AG04450 (cell line): ENCODE measurements at regions not wholly inside any gene's neighbourhood (a gene's known extent, or its start where the extent isn't known, plus 50 kb on each side); places are given as distances from the start of the nearest gene placed in this dataset.

Experiments
- CTCF ChIA-PET: fragments of 300-600, 350-600 bp; formaldehyde crosslinking; extraction: SDS; loops from one replicate; lab custom pipeline; 2022; ENCODE audit warnings: antibody characterized with exemption, inconsistent platforms; lab: Charles Lee
- POLR2A ChIA-PET: fragments of 350-600 bp; formaldehyde crosslinking; extraction: SDS; loops from one replicate; lab custom pipeline; 2021; ENCODE audit warnings: antibody characterized with exemption, inconsistent platforms; lab: Yijun Ruan, JAX
- DNase-seq: peaks from one replicate; pipeline ENCODE4 v3.0.0-alpha.2; 2011; ENCODE audit warnings: low read depth, low spot score
- H3K27ac ChIP-seq: one replicate; pipeline ENCODE4 v1.5.1; 2012; ENCODE audit warnings: low read depth, low read length, control low read depth
- H3K27me3 ChIP-seq: one replicate; pipeline ENCODE4 v1.6.0; 2012; ENCODE audit warnings: low read length; ENCODE audit not compliant: control insufficient read depth, insufficient read depth
- H3K4me3 ChIP-seq: 2 replicates; pipeline ENCODE4 v1.5.1; 2011; ENCODE audit warnings: mild to moderate bottlenecking, low read depth, low read length, control low read depth
- H3K9me3 ChIP-seq: 2 replicates; pipeline ENCODE4 v1.5.1; 2012; ENCODE audit warnings: low read length; ENCODE audit not compliant: control insufficient read depth, insufficient read depth
- TF ChIP-seq, protein P1 (sequence below): IDR thresholded peaks from 2 replicates; pipeline ENCODE4 v1.5.1; 2011; ENCODE audit warnings: low read depth, low read length, control low read depth, inconsistent platforms

DNA sequence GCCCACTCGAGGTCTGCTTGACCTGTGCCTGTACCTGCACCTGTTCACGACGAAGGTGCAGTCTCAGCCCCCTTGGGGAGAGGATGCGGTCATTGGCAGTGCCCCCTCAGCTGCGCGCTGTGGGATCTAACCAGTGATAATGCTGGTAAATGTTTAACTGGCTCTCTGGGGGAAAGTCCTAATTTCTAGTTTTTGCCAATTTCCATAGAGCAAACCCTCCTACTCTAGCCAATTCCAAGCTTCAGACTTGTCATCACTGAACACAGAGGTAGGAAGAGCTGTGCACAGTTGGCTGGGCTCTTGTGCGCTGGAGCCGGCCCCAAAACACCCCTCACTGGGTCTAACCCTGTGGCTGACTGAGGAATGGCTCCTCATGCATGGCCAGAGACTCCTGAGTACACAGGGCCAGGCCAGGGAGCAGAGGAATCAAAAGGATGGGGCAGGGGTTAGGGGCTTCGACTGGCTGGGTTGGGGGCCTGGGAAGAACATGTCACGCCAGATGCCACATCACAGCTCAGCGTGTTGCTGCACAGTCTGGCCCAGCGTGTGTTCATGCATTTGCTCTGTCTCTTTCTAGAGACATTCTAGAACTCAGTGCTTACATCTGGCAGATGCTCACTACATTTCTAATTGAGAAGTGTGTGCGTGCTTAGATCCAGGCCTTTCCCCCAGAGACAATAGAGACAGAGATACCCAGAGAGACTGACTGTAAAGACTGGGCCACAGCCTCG, 270.8 kb downstream of the BCOR start:
- no peaks in the 10 kb centered on the region for H3K27me3 ChIP-seq
- no peak for DNase-seq
- no peak overlapping the region for H3K27ac ChIP-seq
- TF ChIP-seq, protein P1, sequence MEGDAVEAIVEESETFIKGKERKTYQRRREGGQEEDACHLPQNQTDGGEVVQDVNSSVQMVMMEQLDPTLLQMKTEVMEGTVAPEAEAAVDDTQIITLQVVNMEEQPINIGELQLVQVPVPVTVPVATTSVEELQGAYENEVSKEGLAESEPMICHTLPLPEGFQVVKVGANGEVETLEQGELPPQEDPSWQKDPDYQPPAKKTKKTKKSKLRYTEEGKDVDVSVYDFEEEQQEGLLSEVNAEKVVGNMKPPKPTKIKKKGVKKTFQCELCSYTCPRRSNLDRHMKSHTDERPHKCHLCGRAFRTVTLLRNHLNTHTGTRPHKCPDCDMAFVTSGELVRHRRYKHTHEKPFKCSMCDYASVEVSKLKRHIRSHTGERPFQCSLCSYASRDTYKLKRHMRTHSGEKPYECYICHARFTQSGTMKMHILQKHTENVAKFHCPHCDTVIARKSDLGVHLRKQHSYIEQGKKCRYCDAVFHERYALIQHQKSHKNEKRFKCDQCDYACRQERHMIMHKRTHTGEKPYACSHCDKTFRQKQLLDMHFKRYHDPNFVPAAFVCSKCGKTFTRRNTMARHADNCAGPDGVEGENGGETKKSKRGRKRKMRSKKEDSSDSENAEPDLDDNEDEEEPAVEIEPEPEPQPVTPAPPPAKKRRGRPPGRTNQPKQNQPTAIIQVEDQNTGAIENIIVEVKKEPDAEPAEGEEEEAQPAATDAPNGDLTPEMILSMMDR, result no peak
- ChIA-PET POLR2A (no interaction called here), CTCF (no interaction called here)
- H3K4me3 ChIP-seq, result no peak overlapping the region
- no peaks in the 10 kb centered on the region; the same call in 1 of the 2 replicates for H3K9me3 ChIP-seq

GRCh38 chrX:39827951-39828350, 269.8 kb downstream of the BCOR start:
- Histone ChIP-seq H3K4me3 (no peak overlapping the region), H3K9me3 (no peaks in the 10 kb centered on the region), H3K27me3 (no peaks in the 10 kb centered on the region), H3K27ac (no peak overlapping the region)
- POLR2A ChIA-PET, result no interaction called here
- no peak for DNase-seq
- CTCF ChIA-PET, result no interaction called here
- TF ChIP-seq, protein P1, result no peak

- ChIA-PET POLR2A (no interaction called here), CTCF (no interaction called here)
- TF ChIP-seq, protein P1, result no peak
- Histone ChIP-seq H3K4me3 (no peak overlapping the region), H3K27me3 (no peaks in the 10 kb centered on the region), H3K27ac (no peak overlapping the region), H3K9me3 (no peaks in the 10 kb centered on the region)
- no peak for DNase-seq
Observed at GRCh38 chrX:39828971-39829370, 268.8 kb downstream of the BCOR start.

GRCh38 chrX:39829965-39830364, 267.8 kb downstream of the BCOR start:
- Histone ChIP-seq H3K27ac (no peak overlapping the region), H3K27me3 (no peaks in the 10 kb centered on the region), H3K4me3 (no peak overlapping the region), H3K9me3 (no peaks in the 10 kb centered on the region)
- ChIA-PET CTCF (no interaction called here), POLR2A (no interaction called here)
- TF ChIP-seq, protein P1, result no peak
- no peak for DNase-seq

GRCh38 chrX:39830414-39830813, 267.3 kb downstream of the BCOR start:
- Histone ChIP-seq H3K27me3 (no peaks in the 10 kb centered on the region), H3K9me3 (no peaks in the 10 kb centered on the region), H3K27ac (no peak overlapping the region), H3K4me3 (no peak overlapping the region)
- CTCF ChIA-PET, result no interaction called here
- no peak for DNase-seq
- POLR2A ChIA-PET, result no interaction called here
- TF ChIP-seq, protein P1, result no peak
